WTC11 (cell line): ENCODE measurements at regions not wholly inside any gene's neighbourhood (a gene's known extent, or its start where the extent isn't known, plus 50 kb on each side); places are given as distances from the start of the nearest gene placed in this dataset.

Source experiments
- ATAC-seq: fragments of 200-7000 bp; cut with Tn5 transposase; 2 replicates; pipeline ENCODE4 v1.10.0; 2021; ENCODE audit warnings: mild to moderate bottlenecking, moderate library complexity
- CTCF ChIA-PET: fragments of 300-600 bp; sonication (Branson Sonifier 250); formaldehyde crosslinking; loops from one replicate; lab custom pipeline; 2021; ENCODE audit warnings: antibody characterized with exemption; lab: Charles Lee
- POLR2A ChIA-PET: fragments of 350-600 bp; sonication (Branson Sonifier 250); formaldehyde crosslinking; loops from one replicate; lab custom pipeline; 2021; ENCODE audit warnings: antibody characterized with exemption; lab: Charles Lee
- DNase-seq: peaks from one replicate; pipeline ENCODE4 v3.0.0; 2021; ENCODE audit warnings: low spot score
- H3K27ac Mint-ChIP-seq: 2 replicates; pipeline ENCODE4 v1.8.0; 2021; ENCODE audit warnings: mixed read lengths
- H3K27me3 Mint-ChIP-seq: 2 replicates; pipeline ENCODE4 v1.8.0; 2021; ENCODE audit warnings: low read depth, mild to moderate bottlenecking, moderate library complexity, mixed read lengths
- H3K36me3 Mint-ChIP-seq: 2 replicates; pipeline ENCODE4 v1.8.0; 2021; ENCODE audit warnings: mixed read lengths
- H3K4me1 Mint-ChIP-seq: 2 replicates; pipeline ENCODE4 v1.8.0; 2022; ENCODE audit warnings: mixed read lengths
- H3K4me3 Mint-ChIP-seq: 2 replicates; pipeline ENCODE4 v1.8.0; 2021; ENCODE audit warnings: mild to moderate bottlenecking, moderate library complexity, mixed read lengths
- H3K9me3 Mint-ChIP-seq: 2 replicates; pipeline ENCODE4 v1.8.0; 2021; ENCODE audit warnings: mixed read lengths
- CREB1 ChIP-seq: sonication (generic); formaldehyde crosslinking; IDR thresholded peaks from 2 replicates; pipeline ENCODE4 v1.8.0; 2023; ENCODE audit warnings: mild to moderate bottlenecking, missing genetic modification reagents
- HMGA2 ChIP-seq: fragments of 250-450 bp; sonication (Bioruptor Pico); IDR thresholded peaks from 2 replicates; pipeline ENCODE4 v1.4.0; 2021; ENCODE audit warnings: mild to moderate bottlenecking, moderate library complexity
- NFE2L1 ChIP-seq: sonication (generic); formaldehyde crosslinking; IDR thresholded peaks from 2 replicates; pipeline ENCODE4 v1.8.1; 2023; ENCODE audit warnings: missing genetic modification reagents
- NR1H2 ChIP-seq: sonication (generic); formaldehyde crosslinking; IDR thresholded peaks from 2 replicates; pipeline ENCODE4 v1.9.0; 2021; ENCODE audit warnings: mild to moderate bottlenecking, moderate library complexity, missing genetic modification reagents
- NR2C2 ChIP-seq: sonication (generic); formaldehyde crosslinking; IDR thresholded peaks from 2 replicates; pipeline ENCODE4 v1.8.0; 2022; ENCODE audit warnings: mild to moderate bottlenecking, missing genetic modification reagents
- SMAD4 ChIP-seq: sonication (generic); formaldehyde crosslinking; IDR thresholded peaks from 2 replicates; pipeline ENCODE4 v1.8.0; 2022; ENCODE audit warnings: mild to moderate bottlenecking, missing genetic modification reagents
- SP1 ChIP-seq: sonication (generic); formaldehyde crosslinking; conservative IDR thresholded peaks from 2 replicates; pipeline ENCODE4 v1.8.1; 2022; ENCODE audit warnings: missing genetic modification reagents
- ZNF317 ChIP-seq: sonication (generic); formaldehyde crosslinking; IDR thresholded peaks from 2 replicates; pipeline ENCODE4 v1.8.1; 2023; ENCODE audit warnings: low read depth, mild to moderate bottlenecking, moderate library complexity, missing genetic modification reagents, borderline replicate concordance
- TF ChIP-seq, protein P1 (sequence below): sonication (generic); formaldehyde crosslinking; conservative IDR thresholded peaks from 2 replicates; pipeline ENCODE4 v1.8.1; 2023; ENCODE audit warnings: mild to moderate bottlenecking, low read depth, missing genetic modification reagents, moderate library complexity
- TF ChIP-seq, protein P2 (sequence below): sonication (generic); formaldehyde crosslinking; IDR thresholded peaks from 2 replicates; pipeline ENCODE4 v1.8.0; 2022; ENCODE audit warnings: mild to moderate bottlenecking, missing genetic modification reagents
- TF ChIP-seq, protein P3 (sequence below): sonication (generic); formaldehyde crosslinking; IDR thresholded peaks from 2 replicates; pipeline ENCODE4 v1.8.1; 2023; ENCODE audit warnings: mild to moderate bottlenecking, missing genetic modification reagents, borderline replicate concordance
- TF ChIP-seq, protein P4 (sequence below): fragments of 250-450 bp; sonication (Bioruptor Pico); IDR thresholded peaks from 2 replicates; pipeline ENCODE4 v1.9.0; 2021; ENCODE audit warnings: moderate library complexity, mild to moderate bottlenecking, inconsistent platforms, borderline replicate concordance
- TF ChIP-seq, protein P5 (sequence below): fragments of 200-600 bp; IDR thresholded peaks from 2 replicates; pipeline ENCODE4 v1.8.0; 2022; ENCODE audit warnings: antibody characterized with exemption
- TF ChIP-seq, protein P6 (sequence below): sonication (generic); formaldehyde crosslinking; IDR thresholded peaks from 2 replicates; pipeline ENCODE4 v1.8.0; 2022; ENCODE audit warnings: mild to moderate bottlenecking, missing genetic modification reagents
- TF ChIP-seq, protein P7 (sequence below): sonication (generic); formaldehyde crosslinking; IDR thresholded peaks from 2 replicates; pipeline ENCODE4 v1.8.0; 2023; ENCODE audit warnings: mild to moderate bottlenecking, missing genetic modification reagents
- TF ChIP-seq, protein P8 (sequence below): sonication (generic); formaldehyde crosslinking; IDR thresholded peaks from 2 replicates; pipeline ENCODE4 v1.8.0; 2023; ENCODE audit warnings: missing genetic modification reagents

DNA sequence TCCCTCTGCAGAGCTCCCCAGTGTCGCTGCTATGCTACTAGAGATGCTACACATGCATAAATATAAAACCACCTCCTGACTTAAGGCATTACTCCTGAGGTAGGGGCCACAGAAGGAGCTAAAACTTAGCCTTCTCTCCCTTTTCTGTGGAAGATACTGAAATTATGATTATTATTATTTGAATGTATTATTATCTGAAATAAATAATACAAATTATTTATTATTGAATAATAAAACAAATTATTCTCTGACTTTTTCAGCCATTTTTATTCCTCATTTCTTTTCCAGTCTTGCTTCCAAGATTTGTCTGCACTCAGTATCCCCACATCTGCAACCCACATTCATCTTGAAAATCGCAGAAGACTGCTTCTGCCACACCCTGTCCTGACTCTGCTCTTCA, 414.9 kb upstream of the ACO1 start:
- POLR2A ChIA-PET, result no interaction called here

DNA sequence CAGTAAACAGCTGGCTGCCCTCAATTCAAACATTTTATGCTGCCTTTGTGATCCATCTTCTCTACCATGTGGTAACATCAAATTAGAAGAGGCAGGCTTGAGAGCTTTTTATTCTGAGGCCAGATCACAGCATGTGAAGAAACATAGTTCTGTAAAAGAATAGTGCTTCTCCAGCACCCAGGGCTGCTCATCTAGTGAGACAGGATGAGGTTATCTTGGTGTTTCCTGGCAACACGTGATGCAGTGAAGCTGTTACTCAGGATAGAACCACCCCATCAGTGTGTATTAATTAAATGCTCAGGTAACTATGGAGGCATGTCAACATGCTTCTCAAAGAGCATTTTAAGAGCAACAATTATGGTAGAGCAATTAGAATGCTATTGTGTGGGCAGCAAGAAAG, 400.5 kb upstream of the ACO1 start:
- Mint-ChIP-seq H3K4me1 (no peaks in the 10 kb centered on the region), H3K36me3 (peaks cover 27% of the 10 kb centered on the region)
- CTCF ChIA-PET, result no interaction called here

More for the DNA sequence above, 414.9 kb upstream of the ACO1 start:
- Mint-ChIP-seq H3K36me3 (no peaks in the 10 kb centered on the region), H3K4me1 (no peaks in the 10 kb centered on the region), H3K27ac (no peak overlapping the region), H3K9me3 (peaks cover 24% of the 10 kb centered on the region), H3K4me3 (no peak overlapping the region), H3K27me3 (no peaks in the 10 kb centered on the region)
- ATAC-seq (no peak), DNase-seq (no peak)
- TF ChIP-seq, protein P1, sequence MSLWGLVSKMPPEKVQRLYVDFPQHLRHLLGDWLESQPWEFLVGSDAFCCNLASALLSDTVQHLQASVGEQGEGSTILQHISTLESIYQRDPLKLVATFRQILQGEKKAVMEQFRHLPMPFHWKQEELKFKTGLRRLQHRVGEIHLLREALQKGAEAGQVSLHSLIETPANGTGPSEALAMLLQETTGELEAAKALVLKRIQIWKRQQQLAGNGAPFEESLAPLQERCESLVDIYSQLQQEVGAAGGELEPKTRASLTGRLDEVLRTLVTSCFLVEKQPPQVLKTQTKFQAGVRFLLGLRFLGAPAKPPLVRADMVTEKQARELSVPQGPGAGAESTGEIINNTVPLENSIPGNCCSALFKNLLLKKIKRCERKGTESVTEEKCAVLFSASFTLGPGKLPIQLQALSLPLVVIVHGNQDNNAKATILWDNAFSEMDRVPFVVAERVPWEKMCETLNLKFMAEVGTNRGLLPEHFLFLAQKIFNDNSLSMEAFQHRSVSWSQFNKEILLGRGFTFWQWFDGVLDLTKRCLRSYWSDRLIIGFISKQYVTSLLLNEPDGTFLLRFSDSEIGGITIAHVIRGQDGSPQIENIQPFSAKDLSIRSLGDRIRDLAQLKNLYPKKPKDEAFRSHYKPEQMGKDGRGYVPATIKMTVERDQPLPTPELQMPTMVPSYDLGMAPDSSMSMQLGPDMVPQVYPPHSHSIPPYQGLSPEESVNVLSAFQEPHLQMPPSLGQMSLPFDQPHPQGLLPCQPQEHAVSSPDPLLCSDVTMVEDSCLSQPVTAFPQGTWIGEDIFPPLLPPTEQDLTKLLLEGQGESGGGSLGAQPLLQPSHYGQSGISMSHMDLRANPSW (CRISPR knock-in tag), result no peak
- TF ChIP-seq HMGA2 (CRISPR knock-in tag) (peak; percentile 93), CREB1 (CRISPR knock-in tag) (no peak), NFE2L1 (CRISPR knock-in tag) (no peak)
- TF ChIP-seq, protein P2, sequence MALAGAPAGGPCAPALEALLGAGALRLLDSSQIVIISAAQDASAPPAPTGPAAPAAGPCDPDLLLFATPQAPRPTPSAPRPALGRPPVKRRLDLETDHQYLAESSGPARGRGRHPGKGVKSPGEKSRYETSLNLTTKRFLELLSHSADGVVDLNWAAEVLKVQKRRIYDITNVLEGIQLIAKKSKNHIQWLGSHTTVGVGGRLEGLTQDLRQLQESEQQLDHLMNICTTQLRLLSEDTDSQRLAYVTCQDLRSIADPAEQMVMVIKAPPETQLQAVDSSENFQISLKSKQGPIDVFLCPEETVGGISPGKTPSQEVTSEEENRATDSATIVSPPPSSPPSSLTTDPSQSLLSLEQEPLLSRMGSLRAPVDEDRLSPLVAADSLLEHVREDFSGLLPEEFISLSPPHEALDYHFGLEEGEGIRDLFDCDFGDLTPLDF, result no peak
- CTCF ChIA-PET, result no interaction called here

DNA sequence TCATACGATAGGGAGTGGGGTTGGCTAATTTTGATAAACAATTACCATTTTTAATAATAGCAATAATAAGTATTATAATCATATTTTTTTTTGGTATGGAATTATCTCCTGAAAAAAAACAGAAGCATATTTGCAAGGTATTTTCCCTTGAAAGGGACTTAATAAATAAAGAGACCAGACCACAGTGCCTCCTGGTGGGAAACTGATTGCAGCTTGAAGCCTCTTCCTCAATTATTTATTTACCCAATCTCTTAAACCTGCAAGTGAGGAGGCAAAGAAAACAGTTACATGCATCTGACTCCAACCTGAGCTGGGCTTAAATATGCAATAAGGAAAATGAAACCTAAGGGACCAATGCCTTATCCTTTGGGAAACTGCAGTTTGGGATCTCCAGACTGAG, 388.1 kb upstream of the ACO1 start:
- no peaks in the 10 kb centered on the region for H3K4me1 Mint-ChIP-seq
- DNase-seq, result no peak
- H3K27ac Mint-ChIP-seq, result no peak overlapping the region
- POLR2A ChIA-PET, result no interaction called here
- peaks cover 26% of the 10 kb centered on the region for H3K9me3 Mint-ChIP-seq
- CTCF ChIA-PET, result interaction anchor here (2.3 kb wide), 1 partner anchor 16 kb away, joined by 7 read pairs; no protein-coding TSS in a partner anchor
- ATAC-seq, result no peak
- H3K4me3 Mint-ChIP-seq, result no peak overlapping the region
- H3K27me3 Mint-ChIP-seq, result no peaks in the 10 kb centered on the region
- H3K36me3 Mint-ChIP-seq, result no peaks in the 10 kb centered on the region
- TF ChIP-seq, protein P3, sequence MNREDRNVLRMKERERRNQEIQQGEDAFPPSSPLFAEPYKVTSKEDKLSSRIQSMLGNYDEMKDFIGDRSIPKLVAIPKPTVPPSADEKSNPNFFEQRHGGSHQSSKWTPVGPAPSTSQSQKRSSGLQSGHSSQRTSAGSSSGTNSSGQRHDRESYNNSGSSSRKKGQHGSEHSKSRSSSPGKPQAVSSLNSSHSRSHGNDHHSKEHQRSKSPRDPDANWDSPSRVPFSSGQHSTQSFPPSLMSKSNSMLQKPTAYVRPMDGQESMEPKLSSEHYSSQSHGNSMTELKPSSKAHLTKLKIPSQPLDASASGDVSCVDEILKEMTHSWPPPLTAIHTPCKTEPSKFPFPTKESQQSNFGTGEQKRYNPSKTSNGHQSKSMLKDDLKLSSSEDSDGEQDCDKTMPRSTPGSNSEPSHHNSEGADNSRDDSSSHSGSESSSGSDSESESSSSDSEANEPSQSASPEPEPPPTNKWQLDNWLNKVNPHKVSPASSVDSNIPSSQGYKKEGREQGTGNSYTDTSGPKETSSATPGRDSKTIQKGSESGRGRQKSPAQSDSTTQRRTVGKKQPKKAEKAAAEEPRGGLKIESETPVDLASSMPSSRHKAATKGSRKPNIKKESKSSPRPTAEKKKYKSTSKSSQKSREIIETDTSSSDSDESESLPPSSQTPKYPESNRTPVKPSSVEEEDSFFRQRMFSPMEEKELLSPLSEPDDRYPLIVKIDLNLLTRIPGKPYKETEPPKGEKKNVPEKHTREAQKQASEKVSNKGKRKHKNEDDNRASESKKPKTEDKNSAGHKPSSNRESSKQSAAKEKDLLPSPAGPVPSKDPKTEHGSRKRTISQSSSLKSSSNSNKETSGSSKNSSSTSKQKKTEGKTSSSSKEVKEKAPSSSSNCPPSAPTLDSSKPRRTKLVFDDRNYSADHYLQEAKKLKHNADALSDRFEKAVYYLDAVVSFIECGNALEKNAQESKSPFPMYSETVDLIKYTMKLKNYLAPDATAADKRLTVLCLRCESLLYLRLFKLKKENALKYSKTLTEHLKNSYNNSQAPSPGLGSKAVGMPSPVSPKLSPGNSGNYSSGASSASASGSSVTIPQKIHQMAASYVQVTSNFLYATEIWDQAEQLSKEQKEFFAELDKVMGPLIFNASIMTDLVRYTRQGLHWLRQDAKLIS (CRISPR knock-in tag), result no peak
- TF ChIP-seq, protein P4, sequence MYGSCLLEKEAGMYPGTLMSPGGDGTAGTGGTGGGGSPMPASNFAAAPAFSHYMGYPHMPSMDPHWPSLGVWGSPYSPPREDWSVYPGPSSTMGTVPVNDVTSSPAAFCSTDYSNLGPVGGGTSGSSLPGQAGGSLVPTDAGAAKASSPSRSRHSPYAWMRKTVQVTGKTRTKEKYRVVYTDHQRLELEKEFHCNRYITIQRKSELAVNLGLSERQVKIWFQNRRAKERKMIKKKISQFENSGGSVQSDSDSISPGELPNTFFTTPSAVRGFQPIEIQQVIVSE (CRISPR knock-in tag), result no peak
- TF ChIP-seq, protein P5, sequence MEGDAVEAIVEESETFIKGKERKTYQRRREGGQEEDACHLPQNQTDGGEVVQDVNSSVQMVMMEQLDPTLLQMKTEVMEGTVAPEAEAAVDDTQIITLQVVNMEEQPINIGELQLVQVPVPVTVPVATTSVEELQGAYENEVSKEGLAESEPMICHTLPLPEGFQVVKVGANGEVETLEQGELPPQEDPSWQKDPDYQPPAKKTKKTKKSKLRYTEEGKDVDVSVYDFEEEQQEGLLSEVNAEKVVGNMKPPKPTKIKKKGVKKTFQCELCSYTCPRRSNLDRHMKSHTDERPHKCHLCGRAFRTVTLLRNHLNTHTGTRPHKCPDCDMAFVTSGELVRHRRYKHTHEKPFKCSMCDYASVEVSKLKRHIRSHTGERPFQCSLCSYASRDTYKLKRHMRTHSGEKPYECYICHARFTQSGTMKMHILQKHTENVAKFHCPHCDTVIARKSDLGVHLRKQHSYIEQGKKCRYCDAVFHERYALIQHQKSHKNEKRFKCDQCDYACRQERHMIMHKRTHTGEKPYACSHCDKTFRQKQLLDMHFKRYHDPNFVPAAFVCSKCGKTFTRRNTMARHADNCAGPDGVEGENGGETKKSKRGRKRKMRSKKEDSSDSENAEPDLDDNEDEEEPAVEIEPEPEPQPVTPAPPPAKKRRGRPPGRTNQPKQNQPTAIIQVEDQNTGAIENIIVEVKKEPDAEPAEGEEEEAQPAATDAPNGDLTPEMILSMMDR, result no peak

More for the DNA sequence above, 400.5 kb upstream of the ACO1 start:
- H3K4me3 Mint-ChIP-seq, result no peak overlapping the region
- H3K27me3 Mint-ChIP-seq, result no peaks in the 10 kb centered on the region
- no peak for ATAC-seq
- TF ChIP-seq NR1H2 (CRISPR knock-in tag) (no peak), NFE2L1 (CRISPR knock-in tag) (no peak), SP1 (CRISPR knock-in tag) (no peak), SMAD4 (CRISPR knock-in tag) (no peak), ZNF317 (no peak), NR2C2 (CRISPR knock-in tag) (no peak)
- TF ChIP-seq, protein P6, sequence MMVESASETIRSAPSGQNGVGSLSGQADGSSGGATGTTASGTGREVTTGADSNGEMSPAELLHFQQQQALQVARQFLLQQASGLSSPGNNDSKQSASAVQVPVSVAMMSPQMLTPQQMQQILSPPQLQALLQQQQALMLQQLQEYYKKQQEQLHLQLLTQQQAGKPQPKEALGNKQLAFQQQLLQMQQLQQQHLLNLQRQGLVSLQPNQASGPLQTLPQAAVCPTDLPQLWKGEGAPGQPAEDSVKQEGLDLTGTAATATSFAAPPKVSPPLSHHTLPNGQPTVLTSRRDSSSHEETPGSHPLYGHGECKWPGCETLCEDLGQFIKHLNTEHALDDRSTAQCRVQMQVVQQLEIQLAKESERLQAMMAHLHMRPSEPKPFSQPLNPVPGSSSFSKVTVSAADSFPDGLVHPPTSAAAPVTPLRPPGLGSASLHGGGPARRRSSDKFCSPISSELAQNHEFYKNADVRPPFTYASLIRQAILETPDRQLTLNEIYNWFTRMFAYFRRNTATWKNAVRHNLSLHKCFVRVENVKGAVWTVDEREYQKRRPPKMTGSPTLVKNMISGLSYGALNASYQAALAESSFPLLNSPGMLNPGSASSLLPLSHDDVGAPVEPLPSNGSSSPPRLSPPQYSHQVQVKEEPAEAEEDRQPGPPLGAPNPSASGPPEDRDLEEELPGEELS, result no peak
- TF ChIP-seq, protein P7, sequence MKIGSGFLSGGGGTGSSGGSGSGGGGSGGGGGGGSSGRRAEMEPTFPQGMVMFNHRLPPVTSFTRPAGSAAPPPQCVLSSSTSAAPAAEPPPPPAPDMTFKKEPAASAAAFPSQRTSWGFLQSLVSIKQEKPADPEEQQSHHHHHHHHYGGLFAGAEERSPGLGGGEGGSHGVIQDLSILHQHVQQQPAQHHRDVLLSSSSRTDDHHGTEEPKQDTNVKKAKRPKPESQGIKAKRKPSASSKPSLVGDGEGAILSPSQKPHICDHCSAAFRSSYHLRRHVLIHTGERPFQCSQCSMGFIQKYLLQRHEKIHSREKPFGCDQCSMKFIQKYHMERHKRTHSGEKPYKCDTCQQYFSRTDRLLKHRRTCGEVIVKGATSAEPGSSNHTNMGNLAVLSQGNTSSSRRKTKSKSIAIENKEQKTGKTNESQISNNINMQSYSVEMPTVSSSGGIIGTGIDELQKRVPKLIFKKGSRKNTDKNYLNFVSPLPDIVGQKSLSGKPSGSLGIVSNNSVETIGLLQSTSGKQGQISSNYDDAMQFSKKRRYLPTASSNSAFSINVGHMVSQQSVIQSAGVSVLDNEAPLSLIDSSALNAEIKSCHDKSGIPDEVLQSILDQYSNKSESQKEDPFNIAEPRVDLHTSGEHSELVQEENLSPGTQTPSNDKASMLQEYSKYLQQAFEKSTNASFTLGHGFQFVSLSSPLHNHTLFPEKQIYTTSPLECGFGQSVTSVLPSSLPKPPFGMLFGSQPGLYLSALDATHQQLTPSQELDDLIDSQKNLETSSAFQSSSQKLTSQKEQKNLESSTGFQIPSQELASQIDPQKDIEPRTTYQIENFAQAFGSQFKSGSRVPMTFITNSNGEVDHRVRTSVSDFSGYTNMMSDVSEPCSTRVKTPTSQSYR (CRISPR knock-in tag), result no peak
- TF ChIP-seq, protein P8, sequence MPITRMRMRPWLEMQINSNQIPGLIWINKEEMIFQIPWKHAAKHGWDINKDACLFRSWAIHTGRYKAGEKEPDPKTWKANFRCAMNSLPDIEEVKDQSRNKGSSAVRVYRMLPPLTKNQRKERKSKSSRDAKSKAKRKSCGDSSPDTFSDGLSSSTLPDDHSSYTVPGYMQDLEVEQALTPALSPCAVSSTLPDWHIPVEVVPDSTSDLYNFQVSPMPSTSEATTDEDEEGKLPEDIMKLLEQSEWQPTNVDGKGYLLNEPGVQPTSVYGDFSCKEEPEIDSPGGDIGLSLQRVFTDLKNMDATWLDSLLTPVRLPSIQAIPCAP (CRISPR knock-in tag), result no peak
- no peak for DNase-seq
- POLR2A ChIA-PET, result no interaction called here
- H3K9me3 Mint-ChIP-seq, result peaks cover 44% of the 10 kb centered on the region
- no peak overlapping the region for H3K27ac Mint-ChIP-seq
